IPS-20b (cell line): ENCODE measurements at regions not wholly inside any gene's neighbourhood (a gene's known extent, or its start where the extent isn't known, plus 50 kb on each side); places are given as distances from the start of the nearest gene placed in this dataset.
"Not testable (repeated sequence)": the region's sequence is repeated elsewhere in the genome, so short reads cannot be mapped to it uniquely, and the experiment has no call there.

Experiments
- H3K27ac ChIP-seq: one replicate; pipeline ENCODE4 v1.5.1; 2013; ENCODE audit warnings: low read length
- H3K27me3 ChIP-seq: 2 replicates; pipeline ENCODE4 v1.6.1; 2013; ENCODE audit warnings: mild to moderate bottlenecking, low read length, inconsistent platforms; ENCODE audit not compliant: insufficient read depth
- H3K36me3 ChIP-seq: 2 replicates; pipeline ENCODE4 v1.6.1; 2013; ENCODE audit warnings: low read depth, mild to moderate bottlenecking, inconsistent platforms, low read length, moderate library complexity; ENCODE audit not compliant: insufficient read depth
- H3K4me1 ChIP-seq: 2 replicates; pipeline ENCODE4 v1.6.1; 2013; ENCODE audit warnings: mild to moderate bottlenecking, control low read depth, inconsistent platforms, low read length, moderate library complexity; ENCODE audit not compliant: insufficient read depth
- H3K4me3 ChIP-seq: 2 replicates; pipeline ENCODE4 v1.5.1; 2013; ENCODE audit warnings: mild to moderate bottlenecking, low read length, inconsistent platforms
- H3K9ac ChIP-seq: 2 replicates; pipeline ENCODE4 v1.6.1; 2013; ENCODE audit warnings: low read depth, mild to moderate bottlenecking, inconsistent platforms, low read length, moderate library complexity
- H3K9me3 ChIP-seq: 2 replicates; pipeline ENCODE4 v1.6.1; 2013; ENCODE audit warnings: mild to moderate bottlenecking, low read depth, low read length, inconsistent platforms; ENCODE audit not compliant: insufficient read depth

GRCh38 chr5:42301349-42301748, 121.9 kb upstream of the GHR start:
- Histone ChIP-seq H3K27me3 (no peaks in the 10 kb centered on the region), H3K9ac (no peak overlapping the region), H3K36me3 (no peaks in the 10 kb centered on the region), H3K9me3 (0 out of 2 replicates have a peak, but pooled peaks cover 4% of the 10 kb centered on the region), H3K4me1 (no peaks in the 10 kb centered on the region), H3K4me3 (no peak overlapping the region), H3K27ac (no peak overlapping the region)

DNA sequence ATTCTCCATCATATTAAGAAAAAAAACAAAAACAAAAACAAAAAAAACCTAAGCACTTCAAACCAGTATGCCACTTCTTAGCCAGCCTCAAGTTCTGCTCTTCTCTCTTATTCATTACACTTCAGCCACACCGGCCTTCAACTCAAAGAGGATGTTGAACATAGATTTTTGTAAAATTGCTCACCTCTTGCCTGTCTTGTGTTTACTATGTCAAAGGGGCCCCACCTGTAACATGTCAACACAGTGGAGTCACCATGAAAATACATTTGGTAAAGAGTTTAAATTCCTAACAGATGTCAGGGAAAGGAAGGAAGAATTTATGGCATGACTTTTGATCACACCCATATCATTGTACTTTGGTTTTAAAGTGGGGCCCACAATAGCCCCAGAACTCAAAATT, 121.1 kb upstream of the GHR start:
- no peak overlapping the region for H3K4me3 ChIP-seq
- H3K27me3 ChIP-seq: no peaks in the 10 kb centered on the region
- no peak overlapping the region for H3K27ac ChIP-seq

GRCh38 chr5:42306287-42306686, 117.0 kb upstream of the GHR start:
- no peak overlapping the region for H3K9ac ChIP-seq
- H3K27ac ChIP-seq: no peak overlapping the region
- no peaks in the 10 kb centered on the region for H3K36me3 ChIP-seq
- H3K4me1 ChIP-seq: no peaks in the 10 kb centered on the region
- no peaks in the 10 kb centered on the region for H3K27me3 ChIP-seq
- H3K4me3 ChIP-seq: no peak overlapping the region
- 0 out of 2 replicates have a peak, but pooled peaks cover 4% of the 10 kb centered on the region for H3K9me3 ChIP-seq

More for the DNA sequence above, 121.1 kb upstream of the GHR start:
- Histone ChIP-seq H3K9ac (no peak overlapping the region), H3K4me1 (no peaks in the 10 kb centered on the region), H3K36me3 (no peaks in the 10 kb centered on the region), H3K9me3 (0 out of 2 replicates have a peak, but pooled peaks cover 4% of the 10 kb centered on the region)

DNA sequence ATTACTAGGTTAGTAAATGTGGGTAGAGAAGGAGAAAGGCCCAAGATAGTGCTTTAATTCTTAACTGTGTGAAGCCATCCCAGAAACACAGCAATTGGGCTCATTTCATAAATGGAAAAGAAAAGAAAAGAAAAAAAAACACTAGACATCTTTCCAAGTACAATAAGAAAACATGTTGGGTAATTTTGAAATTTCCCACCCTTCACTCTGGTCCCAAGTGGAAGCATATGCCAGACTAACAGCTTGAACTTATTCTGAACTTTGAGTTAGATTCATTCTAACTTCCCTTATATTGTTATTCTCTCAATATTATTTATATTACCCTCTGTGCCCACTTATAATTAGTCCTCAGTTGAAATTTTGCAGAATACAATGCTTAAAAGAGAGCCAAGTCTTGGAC, 113.4 kb upstream of the GHR start:
- Histone ChIP-seq H3K9ac (no peak overlapping the region), H3K27me3 (no peaks in the 10 kb centered on the region), H3K4me1 (no peaks in the 10 kb centered on the region), H3K9me3 (no peaks in the 10 kb centered on the region), H3K36me3 (no peaks in the 10 kb centered on the region), H3K27ac (no peak overlapping the region), H3K4me3 (no peak overlapping the region)

DNA sequence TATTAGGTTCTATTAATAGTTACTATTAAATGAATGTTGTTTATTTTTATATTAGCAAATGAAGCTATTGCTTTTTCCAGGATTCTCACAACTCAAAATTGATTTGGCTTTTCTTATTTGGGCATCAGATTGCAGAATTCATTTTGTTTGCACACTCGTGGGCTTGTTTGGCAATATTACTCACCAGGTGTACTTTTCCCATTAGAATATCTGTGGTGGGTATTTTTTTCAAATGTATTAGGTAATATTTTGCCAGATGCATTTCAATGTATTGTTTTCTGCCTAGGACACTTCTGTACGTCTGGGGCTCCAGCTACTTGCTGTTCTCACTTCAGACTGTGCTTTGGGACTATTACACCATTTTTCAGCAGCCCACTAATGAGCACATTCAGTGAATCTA, 108.0 kb upstream of the GHR start:
- Histone ChIP-seq H3K27me3 (no peaks in the 10 kb centered on the region), H3K36me3 (no peaks in the 10 kb centered on the region), H3K9ac (no peak overlapping the region), H3K9me3 (peaks cover 19% of the 10 kb centered on the region), H3K4me1 (no peaks in the 10 kb centered on the region), H3K27ac (no peak overlapping the region), H3K4me3 (no peak overlapping the region)

DNA sequence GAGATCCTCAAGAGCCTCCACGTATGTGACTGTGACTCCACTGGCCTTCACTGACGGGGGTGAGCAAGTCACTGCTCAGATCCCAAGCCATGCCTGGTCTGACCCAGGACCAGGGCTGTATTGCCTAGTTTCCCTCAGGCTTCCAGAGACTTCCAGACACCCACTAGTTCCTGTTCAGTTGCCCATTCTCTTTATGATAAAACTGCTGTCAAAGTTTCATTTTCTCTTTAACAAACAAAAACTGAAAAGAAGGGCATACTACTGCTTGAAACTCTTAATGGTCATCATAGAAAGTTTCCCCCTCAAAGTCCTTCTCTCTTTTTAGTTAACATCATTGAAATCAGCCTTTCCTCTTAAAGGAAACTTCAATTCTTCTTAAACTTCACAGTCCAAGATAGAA, 105.7 kb upstream of the GHR start:
- 0 out of 2 replicates have a peak, but pooled peaks cover 5% of the 10 kb centered on the region for H3K4me1 ChIP-seq
- no peak overlapping the region for H3K4me3 ChIP-seq
- no peak overlapping the region for H3K9ac ChIP-seq
- H3K9me3 ChIP-seq: peaks cover 27% of the 10 kb centered on the region
- no peaks in the 10 kb centered on the region for H3K36me3 ChIP-seq
- no peak overlapping the region for H3K27ac ChIP-seq
- no peaks in the 10 kb centered on the region for H3K27me3 ChIP-seq

DNA sequence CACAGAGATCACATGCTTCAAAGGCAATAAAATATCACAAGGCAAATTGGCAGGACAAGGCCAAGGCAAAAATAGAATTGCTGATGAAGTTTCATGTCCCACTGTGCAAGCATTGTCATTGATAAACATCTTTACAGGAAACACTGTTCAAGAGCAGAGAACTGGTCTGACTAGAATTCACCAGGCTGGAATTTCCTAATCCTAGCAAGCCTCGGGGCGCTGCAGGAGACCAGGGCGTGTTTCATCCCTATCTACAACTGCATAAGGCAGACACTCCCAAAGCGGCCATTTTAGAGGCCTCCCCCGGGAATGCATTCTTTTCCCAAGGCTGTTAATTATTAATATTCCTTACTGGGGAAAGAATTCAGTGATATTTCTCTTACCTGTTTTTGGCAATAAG, 103.7 kb upstream of the GHR start:
- H3K36me3 ChIP-seq, H3K4me3 ChIP-seq: not testable (repeated sequence)
- peaks cover 27% of the 10 kb centered on the region for H3K9me3 ChIP-seq

GRCh38 chr5:42321785-42322184, 101.5 kb upstream of the GHR start:
- no peak overlapping the region for H3K9ac ChIP-seq
- H3K4me3 ChIP-seq: no peak overlapping the region
- H3K36me3 ChIP-seq: no peaks in the 10 kb centered on the region
- H3K9me3 ChIP-seq: peaks cover 27% of the 10 kb centered on the region
- 0 out of 2 replicates have a peak, but pooled peaks cover 5% of the 10 kb centered on the region for H3K4me1 ChIP-seq
- H3K27ac ChIP-seq: no peak overlapping the region
- H3K27me3 ChIP-seq: no peaks in the 10 kb centered on the region

More for the DNA sequence above, 103.7 kb upstream of the GHR start:
- not testable (repeated sequence) for H3K9ac ChIP-seq, H3K27ac ChIP-seq, H3K4me1 ChIP-seq, H3K27me3 ChIP-seq

DNA sequence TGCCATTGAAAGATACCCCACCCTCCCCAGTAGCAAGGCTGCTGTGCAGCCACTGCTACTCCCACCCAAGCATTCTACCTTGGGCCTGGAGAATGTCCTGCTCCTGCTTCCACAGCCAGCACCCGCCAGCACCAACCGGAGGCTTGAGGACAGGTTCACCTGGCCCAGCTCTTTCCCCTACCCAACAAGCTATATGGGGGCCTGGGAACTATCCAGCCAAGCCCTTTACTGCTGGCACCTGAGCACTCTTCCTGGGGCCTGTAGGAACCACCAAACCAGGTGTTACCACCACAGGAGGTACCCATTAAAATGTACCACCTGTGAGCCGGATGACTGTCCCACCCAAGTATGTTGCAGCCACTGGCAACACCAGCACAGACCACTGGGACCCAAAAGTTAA, 86.1 kb upstream of the GHR start:
- Histone ChIP-seq H3K9me3 (peaks cover 15% of the 10 kb centered on the region), H3K36me3 (no peaks in the 10 kb centered on the region), H3K4me3 (no peak overlapping the region), H3K9ac (no peak overlapping the region), H3K4me1 (no peaks in the 10 kb centered on the region), H3K27ac (no peak overlapping the region), H3K27me3 (no peaks in the 10 kb centered on the region)

DNA sequence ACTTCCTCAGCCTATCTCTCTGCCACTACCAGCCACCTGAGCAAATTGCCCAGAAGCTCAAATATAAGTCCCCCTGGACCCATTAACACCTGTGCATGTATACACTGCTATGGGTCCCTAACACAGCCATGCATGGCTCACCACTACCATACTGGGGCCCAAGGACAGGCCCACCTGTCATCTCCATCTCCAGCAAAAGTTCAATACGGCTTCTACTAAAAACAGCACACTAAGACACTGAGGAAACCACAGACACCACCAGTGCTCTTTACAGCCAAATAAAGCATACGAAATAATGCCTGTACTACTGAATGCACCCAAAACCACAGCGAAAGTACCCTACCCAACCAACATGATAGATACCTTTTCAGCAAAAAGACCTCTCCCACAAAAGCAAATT, 85.6 kb upstream of the GHR start:
- H3K36me3 ChIP-seq: no peaks in the 10 kb centered on the region
- no peak overlapping the region for H3K4me3 ChIP-seq
- H3K9me3 ChIP-seq: peaks cover 15% of the 10 kb centered on the region
- no peaks in the 10 kb centered on the region for H3K27me3 ChIP-seq
- no peaks in the 10 kb centered on the region for H3K4me1 ChIP-seq
- no peak overlapping the region for H3K9ac ChIP-seq
- no peak overlapping the region for H3K27ac ChIP-seq

DNA sequence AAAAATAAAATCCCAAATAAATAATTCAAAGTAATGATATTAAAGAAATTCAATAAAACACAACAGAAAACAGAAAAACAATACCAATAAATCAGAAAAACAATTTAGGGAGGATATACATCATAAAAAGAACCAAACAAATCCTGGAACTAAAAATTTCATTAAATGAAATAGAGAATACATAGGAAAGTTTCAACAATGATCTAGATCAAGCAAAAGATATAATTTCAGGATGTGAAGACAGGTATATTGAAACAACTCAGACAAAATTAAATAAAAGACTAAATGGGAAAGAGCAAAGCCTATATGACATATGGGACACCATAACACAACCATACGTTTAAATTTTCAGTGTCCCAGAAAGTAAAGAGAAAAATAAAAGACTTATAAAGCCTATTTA, 85.1 kb upstream of the GHR start:
- Histone ChIP-seq H3K4me1 (no peaks in the 10 kb centered on the region), H3K27me3 (no peaks in the 10 kb centered on the region), H3K36me3 (no peaks in the 10 kb centered on the region), H3K4me3 (no peak overlapping the region), H3K27ac (no peak overlapping the region), H3K9ac (no peak overlapping the region), H3K9me3 (peaks cover 15% of the 10 kb centered on the region)

DNA sequence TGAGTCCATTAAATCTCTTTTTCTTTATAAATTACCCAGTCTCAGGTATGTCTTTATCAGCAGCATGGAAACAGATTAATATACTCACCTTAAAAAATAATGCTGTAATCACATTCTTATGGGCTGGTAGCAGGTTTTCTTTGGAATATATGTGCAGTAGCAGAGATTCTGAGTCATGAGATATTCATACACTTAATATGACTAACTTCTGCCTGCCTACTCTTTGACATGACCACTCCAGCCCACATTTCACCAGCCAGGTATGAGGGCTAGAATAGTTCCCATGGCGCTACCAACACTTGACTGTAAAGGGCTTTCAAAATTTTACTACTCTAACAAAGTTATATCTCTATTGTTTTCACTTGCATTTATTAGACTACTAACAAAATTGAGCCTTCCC, 74.1 kb upstream of the GHR start:
- Histone ChIP-seq H3K27me3 (no peaks in the 10 kb centered on the region), H3K9me3 (peaks cover 18% of the 10 kb centered on the region), H3K9ac (no peak overlapping the region), H3K36me3 (no peaks in the 10 kb centered on the region), H3K4me3 (no peak overlapping the region), H3K27ac (no peak overlapping the region), H3K4me1 (no peaks in the 10 kb centered on the region)

DNA sequence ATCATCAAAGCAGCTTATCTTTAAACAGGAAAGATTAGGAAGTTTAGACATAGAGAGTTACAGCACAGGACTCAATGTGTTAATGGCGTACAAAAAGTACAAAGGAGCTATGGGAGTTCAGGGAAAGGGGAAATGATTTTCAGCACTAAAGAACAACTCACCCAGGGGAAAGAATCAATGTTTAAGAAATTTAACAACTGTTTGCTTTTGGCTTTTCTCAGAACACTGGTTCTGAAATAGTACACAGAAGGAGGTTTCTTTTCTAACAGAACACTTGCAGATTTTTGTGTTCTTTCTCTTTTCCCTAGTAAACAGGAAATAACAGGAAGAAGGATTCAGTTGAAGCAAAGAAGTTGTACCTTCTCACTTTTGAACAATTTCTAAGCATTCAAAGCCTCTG, 71.3 kb upstream of the GHR start:
- peaks cover 13% of the 10 kb centered on the region for H3K9me3 ChIP-seq
- no peak overlapping the region for H3K27ac ChIP-seq
- no peak overlapping the region for H3K4me3 ChIP-seq
- H3K27me3 ChIP-seq: no peaks in the 10 kb centered on the region
- H3K36me3 ChIP-seq: no peaks in the 10 kb centered on the region
- H3K4me1 ChIP-seq: no peaks in the 10 kb centered on the region
- H3K9ac ChIP-seq: no peak overlapping the region
